ENCODE measurements at regions not wholly inside any gene's neighbourhood (a gene's known extent, or its start where the extent isn't known, plus 50 kb on each side); places are given as distances from the start of the nearest gene placed in this dataset.
"Not testable (repeated sequence)": the region's sequence is repeated elsewhere in the genome, so short reads cannot be mapped to it uniquely, and the experiment has no call there.

DNA sequence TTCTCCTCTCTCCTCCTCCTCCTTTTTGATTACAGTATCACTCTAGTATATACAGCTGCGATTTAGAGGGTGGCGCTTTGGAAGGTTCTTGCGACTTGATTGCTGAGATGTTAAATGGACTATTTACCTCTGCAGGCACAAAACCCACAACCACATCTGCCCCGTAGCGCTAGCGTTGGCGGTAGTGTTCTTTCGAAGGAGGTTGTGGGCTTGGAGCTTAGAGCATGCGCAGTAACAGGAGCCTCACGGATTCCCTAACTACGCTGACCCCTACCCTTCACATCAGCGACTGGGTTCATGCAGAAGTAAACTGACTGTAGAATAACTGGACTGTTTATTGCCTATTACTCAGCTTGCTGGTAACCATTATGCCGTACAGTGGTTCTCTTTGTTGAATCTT, 58.0 kb downstream of the CGGBP1 start:
- no peak for DNase-seq

DNA sequence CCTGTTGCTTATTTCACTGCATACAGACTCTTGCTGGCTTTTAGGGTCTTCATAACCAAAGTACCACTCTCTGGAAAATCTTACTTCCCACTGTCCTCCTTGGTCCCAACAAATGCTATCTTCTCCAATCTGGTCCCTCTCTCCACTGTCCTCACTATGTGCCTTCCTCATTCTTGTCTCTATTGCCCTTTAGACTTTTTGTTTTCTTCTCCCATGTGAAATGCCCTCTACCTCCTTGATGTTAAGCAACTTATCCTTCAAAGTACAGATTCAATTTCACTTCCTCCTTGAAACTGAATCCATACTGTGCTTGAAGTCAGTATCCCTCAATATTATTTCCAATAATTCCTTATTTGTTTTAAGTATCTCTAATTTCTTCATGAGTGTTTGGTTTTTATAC, 60.8 kb downstream of the CGGBP1 start:
- DNase-seq, result no peak

DNA sequence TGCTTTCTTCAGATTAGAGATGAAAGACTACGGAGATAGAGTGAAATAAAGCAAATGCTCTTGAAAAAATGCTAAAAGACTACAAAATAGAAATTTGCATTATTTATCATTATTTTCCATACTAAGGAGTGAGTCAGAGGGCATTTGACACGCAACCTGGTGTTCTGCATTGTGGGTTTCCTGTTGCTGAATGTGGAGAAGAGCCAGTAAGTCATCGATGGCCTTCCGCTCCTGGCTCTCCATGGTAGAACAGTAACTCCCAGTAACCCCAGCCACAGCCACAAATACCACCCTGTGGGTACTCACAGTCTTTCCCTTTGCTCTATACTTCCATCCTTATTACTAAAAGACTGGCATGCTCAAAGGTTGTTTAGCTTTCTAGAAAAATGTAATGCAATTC, 61.5 kb downstream of the CGGBP1 start:
- peak; percentile 28 to 30 for DNase-seq

DNA sequence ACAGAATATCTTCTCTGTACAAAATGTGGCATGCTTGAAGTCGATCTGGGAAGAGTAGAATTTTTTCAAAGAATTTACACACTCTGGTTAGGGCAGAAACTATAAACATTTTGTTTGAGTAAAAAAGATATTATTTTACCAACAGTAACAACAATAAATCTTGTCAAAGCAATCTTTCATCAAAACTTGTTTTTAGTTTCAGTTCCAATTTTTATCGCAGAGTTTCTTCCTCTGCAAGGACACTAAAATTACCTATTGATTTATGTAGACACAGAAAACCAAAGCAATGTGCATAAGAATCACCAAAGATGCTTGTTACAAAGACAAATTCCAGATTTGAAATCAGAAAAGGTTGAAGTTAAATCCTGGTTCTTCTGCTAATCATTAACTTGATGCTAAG, 61.9 kb downstream of the CGGBP1 start:
- DNase-seq, result no peak

DNA sequence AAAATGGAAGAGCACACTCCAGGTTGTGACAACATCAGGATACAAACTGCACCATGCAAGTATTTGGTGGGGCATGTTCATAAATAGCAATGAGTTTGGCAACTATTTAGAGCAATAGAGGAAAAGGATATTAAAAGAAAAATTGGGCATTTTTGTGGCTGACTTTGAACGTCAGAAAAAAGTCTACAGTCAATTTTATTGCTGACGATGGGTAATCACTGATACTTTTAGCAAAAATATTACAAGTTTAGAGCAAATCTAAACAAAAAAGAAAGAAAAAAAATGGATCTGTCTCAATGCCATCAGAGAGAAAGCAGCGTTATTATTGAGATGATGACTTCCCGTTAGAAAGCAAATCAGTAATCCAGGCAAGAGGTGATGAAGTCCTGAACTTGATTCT, 65.2 kb downstream of the CGGBP1 start:
- DNase-seq, result no peak

DNA sequence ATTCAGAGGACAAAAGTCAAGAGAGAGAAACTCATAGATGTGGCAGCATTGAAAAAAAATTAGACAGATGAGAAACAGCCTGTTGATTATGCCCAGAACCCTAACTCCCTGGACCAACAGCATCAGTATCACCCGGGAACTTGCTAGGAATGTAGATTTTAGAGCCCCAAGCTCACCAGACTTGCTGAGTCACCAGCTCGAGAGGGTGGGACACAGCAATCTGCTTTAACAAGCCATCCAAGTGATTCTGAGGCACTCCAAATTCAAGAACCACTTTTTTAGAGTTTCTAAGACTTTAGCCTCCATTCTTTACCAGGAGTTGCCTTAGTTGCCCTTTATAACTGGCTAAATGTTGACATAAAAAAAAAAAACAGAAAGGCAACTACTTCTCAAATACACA, 70.9 kb downstream of the CGGBP1 start:
- DNase-seq, result no peak

DNA sequence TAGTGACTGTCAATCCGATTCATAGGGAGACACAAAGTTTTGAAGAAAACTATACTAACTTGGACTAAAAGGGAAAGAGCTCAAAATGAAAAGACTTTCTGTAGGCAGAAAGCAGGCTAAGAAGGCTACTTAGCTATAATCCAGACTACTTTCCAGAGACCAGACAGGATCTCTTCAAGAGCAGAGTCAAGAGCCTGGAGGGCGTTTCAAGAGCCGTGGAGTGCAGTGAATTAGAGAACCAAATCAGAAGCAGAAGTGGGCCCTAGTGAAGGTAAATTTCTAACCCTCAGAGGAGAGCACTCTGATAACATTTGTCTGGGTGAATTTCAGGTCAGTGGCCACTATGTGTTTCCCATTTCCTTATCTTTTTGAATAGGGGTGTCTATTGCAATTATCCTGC, 76.4 kb downstream of the CGGBP1 start:
- no peak for DNase-seq

DNA sequence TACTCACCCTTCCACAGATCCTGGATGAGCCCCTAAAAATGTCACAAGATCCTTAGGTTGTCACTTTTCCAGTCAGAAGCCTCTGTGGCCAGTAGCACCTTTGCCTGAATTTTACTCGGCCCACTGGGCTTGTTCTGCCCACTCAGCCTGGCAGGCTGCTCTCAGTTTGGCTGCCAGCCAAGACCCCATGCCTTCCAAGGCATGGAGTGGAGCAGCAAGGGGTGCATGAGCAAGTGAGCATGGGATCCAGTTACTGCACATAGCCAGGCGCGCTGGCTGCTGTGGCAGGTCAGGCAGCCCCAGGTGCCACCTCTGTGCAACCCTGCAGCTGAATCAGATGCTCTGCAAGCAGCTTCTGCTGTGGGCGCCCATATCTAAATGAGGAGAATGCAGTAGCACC, 79.3 kb downstream of the CGGBP1 start:
- no peak for DNase-seq

DNA sequence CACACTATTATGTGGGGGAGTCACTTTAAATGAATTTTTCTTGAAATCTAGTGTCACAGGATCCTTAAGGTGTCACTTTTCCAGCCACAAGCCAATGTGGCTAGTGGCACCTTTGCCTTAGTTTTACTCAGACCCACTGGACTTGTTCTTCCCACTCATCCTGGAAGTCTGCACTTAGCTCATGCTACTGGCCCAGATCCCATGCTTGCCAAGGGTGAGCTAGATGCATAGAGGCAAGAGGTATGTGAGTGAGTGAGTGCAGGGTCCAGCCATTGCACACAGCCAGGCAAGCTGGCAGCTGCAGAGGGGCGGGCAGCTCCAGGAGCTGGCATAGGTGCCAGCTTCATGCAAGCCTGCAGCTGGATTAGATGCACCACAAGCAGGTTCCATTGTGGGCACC, 81.0 kb downstream of the CGGBP1 start:
- DNase-seq, result no peak

DNA sequence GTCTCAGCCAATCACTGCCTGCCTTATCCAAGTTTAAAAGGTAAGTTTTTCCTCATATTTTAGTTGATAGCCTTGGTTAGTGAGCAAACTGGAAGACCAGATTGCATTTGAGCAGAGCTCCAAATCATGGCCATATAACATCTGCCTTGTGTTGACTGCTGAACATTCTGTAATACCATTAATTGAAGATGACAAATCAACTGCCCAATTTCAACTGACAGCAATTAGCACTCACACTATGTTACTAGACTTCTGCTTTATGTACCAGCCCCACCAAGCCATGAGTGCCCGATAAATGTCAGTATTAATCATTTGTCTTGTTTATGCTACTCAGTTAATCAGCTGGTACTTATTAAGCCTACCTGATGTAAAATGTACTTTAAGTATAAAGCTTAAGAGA, 83.1 kb downstream of the CGGBP1 start:
- DNase-seq, result no peak

DNA sequence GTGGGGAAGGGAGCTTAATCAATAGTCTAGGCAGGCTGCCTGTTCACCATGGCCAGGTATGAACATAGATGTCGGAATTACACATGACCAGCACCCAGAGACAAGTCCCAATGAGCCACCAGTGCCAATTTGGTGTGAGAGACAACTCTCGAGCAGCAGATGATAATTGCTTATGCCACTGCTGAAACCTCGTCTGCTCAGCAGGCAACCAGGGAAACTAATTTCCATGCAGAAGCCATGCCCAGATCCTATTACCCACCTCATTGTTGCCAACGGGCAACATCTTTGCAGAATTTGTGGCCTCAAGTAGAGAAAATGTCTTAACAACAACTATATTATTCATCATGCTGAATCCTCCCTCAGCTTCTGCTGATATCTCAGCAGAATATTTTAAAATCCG, 84.9 kb downstream of the CGGBP1 start:
- DNase-seq, result no peak

DNA sequence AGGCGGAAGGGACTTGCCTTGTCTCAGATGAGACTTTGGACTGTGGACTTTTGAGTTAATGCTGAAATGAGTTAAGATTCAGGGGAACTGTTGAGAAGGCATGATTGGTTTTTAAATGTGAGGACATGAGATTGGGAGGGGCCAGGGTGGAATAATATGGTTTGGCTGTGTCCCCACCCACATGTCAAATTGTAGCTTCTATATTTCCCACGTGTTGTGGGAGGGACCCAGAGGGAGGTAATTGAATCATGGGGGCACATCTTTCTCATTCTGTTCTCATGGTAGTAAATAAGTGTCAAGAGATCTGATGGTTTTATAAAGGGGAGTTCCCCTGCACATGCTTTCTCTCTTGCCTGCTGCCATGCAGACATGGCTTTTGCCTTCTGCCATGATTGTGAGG, 89.2 kb downstream of the CGGBP1 start:
- DNase-seq, result no peak

DNA sequence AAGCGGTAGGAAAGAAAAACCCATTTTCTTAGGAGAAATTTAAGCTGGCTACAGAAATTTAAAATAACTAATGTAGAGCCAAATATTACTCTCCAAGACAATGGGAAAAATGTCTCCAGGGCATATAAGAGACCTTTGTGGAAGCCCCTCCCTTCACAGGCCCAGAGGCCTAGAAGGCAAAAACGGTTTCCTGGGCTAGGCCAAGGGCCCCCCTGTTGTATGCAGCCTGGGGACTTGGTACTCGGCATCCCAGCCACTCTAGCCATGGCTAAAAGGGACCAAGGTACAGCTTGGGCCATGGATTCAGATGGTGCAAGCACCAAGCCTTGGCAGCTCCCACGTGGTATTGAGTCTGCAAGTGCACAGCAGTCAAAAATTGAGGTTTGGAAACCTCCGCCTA, 90.1 kb downstream of the CGGBP1 start:
- DNase-seq, result no peak

DNA sequence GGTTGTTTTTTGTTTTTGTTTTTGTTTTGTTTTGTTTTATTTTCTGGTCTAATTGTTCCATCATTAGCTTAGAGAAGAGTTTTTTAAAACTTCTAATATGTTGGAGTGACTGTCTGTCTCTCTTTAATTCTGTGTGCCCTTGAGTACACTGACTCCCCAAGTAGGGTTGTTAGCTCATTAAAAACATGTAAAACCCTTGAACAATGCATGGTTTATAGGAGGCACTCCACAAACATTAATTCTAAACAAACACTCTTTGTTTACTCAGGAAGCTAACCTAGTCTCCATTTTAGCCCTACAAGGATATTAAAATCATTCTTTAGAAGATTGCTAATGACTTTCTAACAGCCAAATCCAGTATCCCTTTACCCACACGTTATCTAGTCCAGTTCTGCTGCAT, 100.5 kb downstream of the CGGBP1 start:
- no peak for DNase-seq

DNA sequence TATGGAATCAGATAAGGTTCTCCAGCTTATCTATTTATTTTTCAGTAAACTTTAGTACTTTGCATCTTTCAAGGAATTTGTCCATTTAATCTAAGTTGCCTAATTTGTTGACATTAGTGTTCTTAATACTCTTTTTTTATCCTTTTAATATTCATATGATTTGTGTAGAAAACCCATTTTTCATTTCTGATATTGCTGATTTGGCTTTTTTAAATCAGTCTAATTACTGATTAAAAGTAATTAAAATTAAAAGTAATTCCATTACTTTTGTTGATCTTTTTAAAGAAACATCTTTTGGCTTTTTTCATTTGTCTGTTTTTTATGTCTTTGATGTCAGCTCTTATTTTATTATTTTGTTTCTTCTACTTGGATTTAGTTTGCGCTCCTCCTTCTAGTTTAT, 101.2 kb downstream of the CGGBP1 start:
- no peak for DNase-seq

DNA sequence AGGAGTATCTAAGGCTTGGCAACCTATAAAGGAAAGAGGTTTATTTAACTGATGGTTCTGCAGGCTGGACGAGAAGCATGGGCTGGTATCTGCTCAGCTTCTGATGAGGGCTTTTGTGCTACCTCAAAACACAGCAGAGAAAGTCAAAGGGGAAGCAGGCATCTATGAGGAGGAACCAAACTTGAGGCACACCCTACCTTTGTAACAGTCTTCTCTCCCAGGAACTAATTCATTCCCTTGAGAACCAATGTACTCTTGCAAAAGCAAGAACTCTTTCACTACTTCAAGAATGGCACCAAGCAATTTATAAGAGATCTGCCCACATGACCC, 109.0 kb downstream of the CGGBP1 start:
- no peak for DNase-seq

DNA sequence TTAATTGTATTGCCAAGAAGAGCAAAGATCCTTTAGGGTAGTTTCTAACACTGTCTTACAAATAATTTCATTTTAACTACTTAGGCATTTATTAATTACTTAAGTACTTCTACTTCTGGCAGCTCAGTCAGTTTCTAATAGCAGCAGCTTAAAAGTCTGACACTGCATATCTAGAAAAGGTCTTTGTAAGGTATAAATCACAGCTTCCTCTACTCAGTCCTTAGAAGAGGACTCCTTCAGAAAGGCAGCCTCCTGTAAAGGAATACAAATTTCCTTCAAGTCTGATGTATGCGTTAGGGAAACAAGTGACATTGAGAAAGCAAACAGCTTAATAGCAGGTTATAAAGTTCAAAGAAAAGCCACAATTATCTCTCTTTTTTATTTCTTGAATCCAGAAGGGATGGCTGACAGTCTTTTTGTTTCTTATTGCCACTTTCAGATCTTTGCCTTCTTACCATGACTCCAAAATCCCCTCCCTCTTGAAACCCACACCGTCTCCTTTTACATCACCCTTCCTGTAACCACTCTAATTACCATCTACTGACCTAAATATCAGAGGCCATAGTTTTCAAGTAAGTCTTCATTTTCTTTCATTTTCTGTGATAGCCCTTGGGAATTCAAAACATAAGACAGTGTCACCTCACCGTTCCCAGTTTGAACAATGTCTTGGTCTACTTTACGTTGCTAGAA, 109.5 kb downstream of the CGGBP1 start:
- no peak for DNase-seq

DNA sequence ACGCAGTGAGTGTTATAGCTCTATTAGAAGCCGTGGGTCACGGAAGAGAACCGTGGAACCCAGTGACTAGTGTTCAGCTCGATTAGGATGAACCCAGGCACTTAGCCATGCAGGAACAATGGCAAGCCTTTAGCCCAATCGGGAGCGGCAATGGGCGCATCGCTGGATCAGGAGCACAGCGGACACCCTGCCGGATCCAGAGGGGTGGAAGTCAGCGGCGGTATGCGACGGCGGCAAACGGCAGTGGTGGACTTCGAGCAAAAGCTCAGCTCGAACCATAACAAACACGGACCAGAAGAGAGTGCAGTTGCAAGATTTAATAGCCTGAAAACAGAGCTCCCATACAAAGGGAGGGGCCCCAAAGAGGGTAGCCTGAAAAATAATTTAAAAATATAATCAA, 112.8 kb downstream of the CGGBP1 start:
- not testable (repeated sequence) for DNase-seq

DNA sequence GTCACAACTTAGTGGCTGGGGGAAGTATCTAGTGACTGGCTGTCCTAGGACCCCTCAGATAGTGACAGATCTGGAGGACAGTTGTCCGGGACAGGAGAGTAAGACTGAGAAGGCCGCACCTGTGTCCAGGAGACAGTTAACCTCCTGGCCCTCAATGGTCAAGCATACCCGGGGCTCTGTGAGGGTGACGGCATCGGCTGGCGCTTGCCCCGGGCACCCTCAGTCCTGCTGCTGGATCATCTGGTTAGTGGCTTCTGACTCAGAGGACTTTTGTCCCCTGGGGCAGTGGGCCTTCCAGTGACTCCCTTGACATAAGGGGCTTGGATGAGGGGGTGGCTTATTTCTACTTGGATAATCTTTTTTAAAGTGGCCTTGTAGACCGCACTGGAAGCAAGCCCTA, 116.5 kb downstream of the CGGBP1 start:
- not testable (repeated sequence) for DNase-seq

DNA sequence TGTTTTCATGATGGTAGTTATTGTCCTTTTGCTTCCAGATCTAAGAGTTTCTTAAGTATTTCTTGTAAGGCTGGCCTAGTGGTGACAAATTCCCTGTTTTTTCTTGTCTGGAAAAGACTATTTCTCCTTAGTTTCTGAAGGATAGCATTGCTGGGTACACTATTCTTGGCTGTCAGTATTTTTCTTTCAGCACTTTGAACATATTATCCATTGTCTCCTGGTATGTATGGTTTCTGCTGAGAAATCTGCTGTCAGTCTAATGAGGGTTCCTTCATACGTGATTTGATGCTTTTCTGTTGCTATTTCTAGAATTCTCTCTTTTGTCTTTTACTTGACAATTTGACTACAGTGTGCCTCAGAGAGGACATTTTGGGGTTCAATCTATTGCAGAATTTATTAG, 134.3 kb downstream of the CGGBP1 start:
- DNase-seq, result no peak

DNA sequence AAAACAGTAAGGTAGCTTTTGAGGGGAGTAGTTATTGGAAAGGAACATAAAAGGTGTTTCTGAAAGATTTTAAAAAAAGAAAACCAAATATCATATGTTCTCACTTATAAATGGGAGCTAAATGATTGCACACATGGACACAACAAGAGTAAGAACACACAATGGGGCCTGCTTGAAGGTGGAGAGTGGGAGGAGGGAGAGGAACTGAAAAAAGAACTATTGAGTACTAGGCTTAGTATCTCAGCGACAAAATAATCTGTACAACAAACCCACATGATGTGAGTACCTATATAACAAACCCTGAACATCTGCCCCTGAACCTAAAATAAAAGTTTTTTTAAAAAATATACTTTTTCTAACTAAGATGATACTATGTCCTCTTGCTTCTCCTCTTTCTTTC, 138.3 kb downstream of the CGGBP1 start:
- no peak for DNase-seq

DNA sequence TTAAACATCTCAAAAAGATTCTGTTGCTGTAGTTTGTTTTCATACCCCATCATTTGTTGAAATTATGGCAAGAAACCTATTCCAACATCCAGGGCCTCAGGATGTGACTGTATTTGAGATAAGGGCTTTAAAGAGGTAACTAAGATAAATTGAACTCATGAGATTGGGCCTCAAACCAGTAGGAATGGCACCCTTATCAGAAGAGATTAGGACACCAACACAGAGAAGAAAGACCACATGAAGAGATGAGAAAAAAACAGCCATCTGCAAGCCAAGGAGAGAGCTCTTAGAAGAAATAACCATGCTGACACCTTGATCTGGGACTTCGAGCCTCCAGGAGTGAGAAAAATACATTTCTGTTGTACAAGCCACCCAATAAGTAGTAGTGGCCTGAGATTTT, 157.7 kb downstream of the CGGBP1 start:
- DNase-seq, result no peak

DNA sequence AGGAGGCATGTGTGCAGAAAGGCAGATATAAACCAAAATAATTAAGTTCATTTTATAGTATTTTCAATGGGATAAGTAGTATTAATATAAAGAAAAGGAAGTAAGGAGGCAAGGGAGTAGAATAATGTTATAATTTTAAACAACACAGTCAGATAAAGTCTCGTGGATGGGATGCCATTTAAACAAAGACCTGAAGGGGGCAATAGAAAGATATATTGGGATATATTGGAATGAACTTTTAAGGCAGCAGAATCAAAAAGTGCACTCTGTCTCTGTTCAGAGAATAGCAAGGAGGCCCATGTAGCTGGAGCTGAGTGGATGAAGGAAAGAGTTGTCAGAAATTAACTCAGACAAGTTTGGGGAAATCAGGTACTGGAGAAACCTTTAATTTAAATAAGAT, 158.7 kb downstream of the CGGBP1 start:
- no peak for DNase-seq

DNA sequence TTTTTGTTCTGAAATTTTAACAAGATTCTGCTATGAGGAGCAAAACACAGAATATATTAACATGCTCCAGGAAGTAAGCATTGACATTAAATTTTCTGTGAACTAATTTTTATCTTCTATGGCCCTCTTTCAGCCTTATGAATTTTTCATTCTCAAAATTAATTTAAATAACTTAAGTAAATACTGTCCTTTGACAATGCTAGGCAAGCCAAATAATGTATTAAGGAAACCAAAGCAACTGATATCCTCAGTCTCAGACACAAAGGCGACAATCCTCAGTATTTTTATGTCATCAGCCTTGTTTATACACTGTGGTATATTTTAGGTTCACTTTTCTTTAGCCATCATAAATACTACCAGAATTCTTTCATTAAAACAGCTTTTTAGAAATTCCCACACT, 159.8 kb downstream of the CGGBP1 start:
- DNase-seq, result no peak

DNA sequence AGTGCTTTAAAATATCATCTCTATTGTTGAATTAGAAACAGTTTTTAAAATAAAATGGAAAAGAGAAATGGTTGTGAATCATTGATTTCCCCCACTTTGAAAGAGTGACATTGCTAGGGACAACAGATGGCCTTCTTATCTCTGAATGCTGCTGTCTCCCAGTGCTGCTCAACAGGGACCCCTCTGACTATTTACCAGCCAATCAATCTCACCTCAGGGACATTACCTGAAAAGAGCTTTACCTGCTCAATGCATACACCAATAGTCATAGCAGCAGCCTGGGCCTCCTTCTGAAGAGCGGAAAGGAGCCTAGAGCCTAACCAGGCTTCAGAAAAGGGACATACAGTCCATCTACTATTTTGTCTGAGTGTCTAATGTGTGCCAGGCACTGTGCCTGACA, 162.8 kb downstream of the CGGBP1 start:
- no peak for DNase-seq

DNA sequence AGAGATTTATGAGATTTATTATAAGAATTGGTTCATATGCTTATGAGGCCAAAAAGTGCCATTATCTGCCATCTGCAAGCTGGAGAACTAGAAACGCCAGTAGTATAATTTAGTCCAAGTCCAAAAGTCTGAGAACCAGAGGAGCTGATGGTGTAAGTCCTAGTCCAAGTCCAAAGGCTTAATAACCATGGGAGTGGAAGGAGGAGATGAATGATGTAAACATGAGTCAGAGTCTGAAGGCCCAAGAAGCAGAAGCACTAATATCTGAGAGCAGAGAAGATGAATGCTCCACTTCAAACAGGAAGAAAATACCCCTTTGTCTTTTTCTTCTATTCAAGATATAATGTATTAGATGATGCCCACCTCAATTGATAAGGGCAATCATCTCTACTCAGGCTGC, 185.7 kb downstream of the CGGBP1 start:
- DNase-seq, result no peak

Measured in activated CD4-positive, alpha-beta T cell treated with anti-CD3 and anti-CD28 coated beads, Interleukin-2, amount 50 U/mL, for 4 hours (primary cell).